Stimulated activated effector memory CD8-positive, alpha-beta T cell treated with anti-CD3 and anti-CD28 coated beads, Interleukin-12 subunit alpha, Interleukin-12 subunit beta, amount 100 ng/mL, for 72 hours (primary cell): ENCODE measurements at regions not wholly inside any gene's neighbourhood (a gene's known extent, or its start where the extent isn't known, plus 50 kb on each side); places are given as distances from the start of the nearest gene placed in this dataset.
A peak's percentile ranks its signal among the peaks of the same experiment; 100 is the strongest.

Experiments
- ATAC-seq: fragments of 150-1000 bp; cut with Tn5 transposase; 2 replicates; pipeline ENCODE4 v1.10.0; 2021
- DNase-seq, 2 donors: peaks; one replicate each; pipeline ENCODE4 v3.0.0; 2021 to 2022; ENCODE audit warnings: low spot score in 2 of 2
- H3K27ac Mint-ChIP-seq: one replicate; pipeline ENCODE4 v1.8.0; 2022; ENCODE audit warnings: mild to moderate bottlenecking, mixed read lengths
- H3K36me3 Mint-ChIP-seq: one replicate; pipeline ENCODE4 v1.8.0; 2022; ENCODE audit warnings: mild to moderate bottlenecking, mixed read lengths
- H3K4me1 Mint-ChIP-seq: one replicate; pipeline ENCODE4 v1.8.0; 2022; ENCODE audit warnings: mixed read lengths
- H3K4me3 Mint-ChIP-seq: one replicate; pipeline ENCODE4 v1.8.0; 2022; ENCODE audit warnings: mild to moderate bottlenecking, mixed read lengths
- H3K9me3 Mint-ChIP-seq: one replicate; pipeline ENCODE4 v1.8.0; 2022; ENCODE audit warnings: mixed read lengths

GRCh38 chr4:79049840-79050540 is 110.8 kb upstream of the PAQR3 start:
- Mint-ChIP-seq H3K36me3 (no peaks in the 10 kb centered on the region), H3K4me1 (no peaks in the 10 kb centered on the region), H3K27ac (no peak overlapping the region), H3K4me3 (no peak overlapping the region), H3K9me3 (peaks cover 2% of the 10 kb centered on the region)
- ATAC-seq (no peak), DNase-seq (no peak)

GRCh38 chr4:79048878-79049277 is 109.6 kb upstream of the PAQR3 start:
- H3K27ac Mint-ChIP-seq, result no peak overlapping the region
- peaks cover 2% of the 10 kb centered on the region for H3K9me3 Mint-ChIP-seq
- no peak overlapping the region for H3K4me3 Mint-ChIP-seq
- no peaks in the 10 kb centered on the region for H3K36me3 Mint-ChIP-seq
- ATAC-seq (no peak), DNase-seq (no peak)
- H3K4me1 Mint-ChIP-seq, result no peaks in the 10 kb centered on the region

GRCh38 chr4:79047316-79047715 is 108.1 kb upstream of the PAQR3 start:
- DNase-seq (no peak), ATAC-seq (no peak)
- Mint-ChIP-seq H3K36me3 (no peaks in the 10 kb centered on the region), H3K4me1 (no peaks in the 10 kb centered on the region), H3K4me3 (no peak overlapping the region), H3K9me3 (no peaks in the 10 kb centered on the region), H3K27ac (no peak overlapping the region)

- no peak for ATAC-seq
- Mint-ChIP-seq H3K27ac (no peak overlapping the region), H3K4me1 (no peaks in the 10 kb centered on the region), H3K36me3 (no peaks in the 10 kb centered on the region), H3K4me3 (no peak overlapping the region), H3K9me3 (no peaks in the 10 kb centered on the region)
- DNase-seq, result no peak
Measured at GRCh38 chr4:79046016-79046592, 106.9 kb upstream of the PAQR3 start.

GRCh38 chr4:79044141-79044659 is 105.0 kb upstream of the PAQR3 start:
- Mint-ChIP-seq H3K27ac (no peak overlapping the region), H3K4me3 (no peak overlapping the region), H3K9me3 (no peaks in the 10 kb centered on the region), H3K36me3 (no peaks in the 10 kb centered on the region), H3K4me1 (no peaks in the 10 kb centered on the region)
- no peak for ATAC-seq
- DNase-seq, result no peak

- DNase-seq (no peak), ATAC-seq (no peak)
- no peaks in the 10 kb centered on the region for H3K4me1 Mint-ChIP-seq
- H3K4me3 Mint-ChIP-seq, result no peak overlapping the region
- no peaks in the 10 kb centered on the region for H3K9me3 Mint-ChIP-seq
- H3K27ac Mint-ChIP-seq, result no peak overlapping the region
- no peaks in the 10 kb centered on the region for H3K36me3 Mint-ChIP-seq
Measured at GRCh38 chr4:79043138-79043537, 103.9 kb upstream of the PAQR3 start.

GRCh38 chr4:79042079-79042674 is 102.9 kb upstream of the PAQR3 start:
- DNase-seq (no peak), ATAC-seq (no peak)

GRCh38 chr4:79034544-79034943 is 95.3 kb upstream of the PAQR3 start:
- Mint-ChIP-seq H3K4me3 (no peak overlapping the region), H3K36me3 (no peaks in the 10 kb centered on the region), H3K27ac (no peak overlapping the region), H3K9me3 (no peaks in the 10 kb centered on the region), H3K4me1 (no peaks in the 10 kb centered on the region)
- ATAC-seq, result no peak
- no peak for DNase-seq

More at GRCh38 chr4:79042079-79042674, 102.9 kb upstream of the PAQR3 start:
- H3K4me1 Mint-ChIP-seq, result no peaks in the 10 kb centered on the region
- no peaks in the 10 kb centered on the region for H3K36me3 Mint-ChIP-seq
- H3K9me3 Mint-ChIP-seq, result no peaks in the 10 kb centered on the region
- H3K4me3 Mint-ChIP-seq, result no peak overlapping the region
- no peak overlapping the region for H3K27ac Mint-ChIP-seq

- Mint-ChIP-seq H3K36me3 (no peaks in the 10 kb centered on the region), H3K4me3 (no peak overlapping the region), H3K9me3 (no peaks in the 10 kb centered on the region), H3K27ac (no peak overlapping the region), H3K4me1 (no peaks in the 10 kb centered on the region)
- no peak for ATAC-seq
- DNase-seq, result no peak
Measured at GRCh38 chr4:79030973-79031372, 91.7 kb upstream of the PAQR3 start.

GRCh38 chr4:79027656-79028055 is 88.4 kb upstream of the PAQR3 start:
- Mint-ChIP-seq H3K9me3 (no peaks in the 10 kb centered on the region), H3K4me3 (no peak overlapping the region), H3K4me1 (no peaks in the 10 kb centered on the region), H3K36me3 (no peaks in the 10 kb centered on the region), H3K27ac (no peak overlapping the region)
- ATAC-seq (no peak), DNase-seq (no peak)

- Mint-ChIP-seq H3K9me3 (no peaks in the 10 kb centered on the region), H3K27ac (no peak overlapping the region), H3K4me3 (no peak overlapping the region)
Measured at GRCh38 chr4:79025170-79025569, 85.9 kb upstream of the PAQR3 start.

GRCh38 chr4:79023799-79024770 is 84.8 kb upstream of the PAQR3 start:
- Mint-ChIP-seq H3K4me3 (no peak overlapping the region), H3K4me1 (no peaks in the 10 kb centered on the region), H3K36me3 (no peaks in the 10 kb centered on the region), H3K27ac (no peak overlapping the region), H3K9me3 (no peaks in the 10 kb centered on the region)
- ATAC-seq, result no peak
- DNase-seq, result no peak

More at GRCh38 chr4:79025170-79025569, 85.9 kb upstream of the PAQR3 start:
- no peaks in the 10 kb centered on the region for H3K4me1 Mint-ChIP-seq
- DNase-seq, result no peak
- ATAC-seq, result no peak
- H3K36me3 Mint-ChIP-seq, result no peaks in the 10 kb centered on the region

- ATAC-seq (no peak), DNase-seq (no peak)
- no peaks in the 10 kb centered on the region for H3K9me3 Mint-ChIP-seq
- H3K4me3 Mint-ChIP-seq, result no peak overlapping the region
- no peaks in the 10 kb centered on the region for H3K4me1 Mint-ChIP-seq
- no peak overlapping the region for H3K27ac Mint-ChIP-seq
- no peaks in the 10 kb centered on the region for H3K36me3 Mint-ChIP-seq
Measured at GRCh38 chr4:79022529-79022928, 83.3 kb upstream of the PAQR3 start.

GRCh38 chr4:79017481-79017880 is 78.2 kb upstream of the PAQR3 start:
- H3K36me3 Mint-ChIP-seq, result no peaks in the 10 kb centered on the region
- no peak for ATAC-seq

GRCh38 chr4:79016878-79017277 is 77.6 kb upstream of the PAQR3 start:
- Mint-ChIP-seq H3K36me3 (no peaks in the 10 kb centered on the region), H3K4me1 (no peaks in the 10 kb centered on the region), H3K27ac (no peak overlapping the region), H3K4me3 (no peak overlapping the region), H3K9me3 (no peaks in the 10 kb centered on the region)
- ATAC-seq, result peak; percentile 26
- DNase-seq, result no peak

More at GRCh38 chr4:79017481-79017880, 78.2 kb upstream of the PAQR3 start:
- Mint-ChIP-seq H3K4me1 (no peaks in the 10 kb centered on the region), H3K27ac (no peak overlapping the region), H3K4me3 (no peak overlapping the region), H3K9me3 (no peaks in the 10 kb centered on the region)
- no peak for DNase-seq
